Right hindlimb (tissue), 1 donor: ENCODE measurements at regions not wholly inside any gene's neighbourhood (a gene's known extent, or its start where the extent isn't known, plus 50 kb on each side); places are given as distances from the start of the nearest gene placed in this dataset.
"Not testable (repeated sequence)": the region's sequence is repeated elsewhere in the genome, so short reads cannot be mapped to it uniquely, and the experiment has no call there.

ENCODE experiments used
- DNase-seq: peaks from one replicate; pipeline ENCODE4 v3.0.0-alpha.2; 2018

- peak; percentile 14 for DNase-seq
Observed at GRCh38 chr2:236632295-236633218, 62.9 kb downstream of the ACKR3 start.

- no peak for DNase-seq
Observed at GRCh38 chr2:236633219-236633570, 63.6 kb downstream of the ACKR3 start.

GRCh38 chr2:236633775-236634560 lies 64.3 kb downstream of the ACKR3 start:
- DNase-seq: peak; percentile 8

GRCh38 chr2:236636261-236636660 lies 66.6 kb downstream of the ACKR3 start:
- DNase-seq: no peak

- DNase-seq: peak; percentile 7
Observed at GRCh38 chr2:236636714-236637470, 67.3 kb downstream of the ACKR3 start.

- DNase-seq: peak; percentile 14
Observed at GRCh38 chr2:236637686-236638569, 68.3 kb downstream of the ACKR3 start.

GRCh38 chr2:236638707-236639106 lies 69.1 kb downstream of the ACKR3 start:
- DNase-seq: peak; percentile 5

GRCh38 chr2:236639461-236640235 lies 70.0 kb downstream of the ACKR3 start:
- DNase-seq: peak; percentile 7

- DNase-seq: peak; percentile 30
Observed at GRCh38 chr2:236641051-236641726, 71.6 kb downstream of the ACKR3 start.

- DNase-seq: peak; percentile 74
Observed at GRCh38 chr2:236642125-236642524, 72.5 kb downstream of the ACKR3 start.

- DNase-seq: peak; percentile 93
Observed at GRCh38 chr2:236642584-236643291, 73.1 kb downstream of the ACKR3 start.

- peak; percentile 7 for DNase-seq
Observed at GRCh38 chr2:236643480-236643879, 73.9 kb downstream of the ACKR3 start.

GRCh38 chr2:236644067-236644466 lies 74.4 kb downstream of the ACKR3 start:
- no peak for DNase-seq

- DNase-seq: peak; percentile 9
Observed at GRCh38 chr2:236644502-236644911, 74.9 kb downstream of the ACKR3 start.

GRCh38 chr2:236645141-236645540 lies 75.5 kb downstream of the ACKR3 start:
- not testable (repeated sequence) for DNase-seq

- no peak for DNase-seq
Observed at GRCh38 chr2:236646441-236646840, 76.8 kb downstream of the ACKR3 start.

GRCh38 chr2:236646871-236647270 lies 77.2 kb downstream of the ACKR3 start:
- peak; percentile 6 for DNase-seq

GRCh38 chr2:236647621-236648020 lies 78.0 kb downstream of the ACKR3 start:
- DNase-seq: peak; percentile 2

GRCh38 chr2:236653863-236654262 lies 84.2 kb downstream of the ACKR3 start:
- DNase-seq: peak; percentile 10

GRCh38 chr2:236654496-236654895 lies 84.9 kb downstream of the ACKR3 start:
- DNase-seq: peak; percentile 11
